T-cell (primary cell): ENCODE measurements at regions not wholly inside any gene's neighbourhood (a gene's known extent, or its start where the extent isn't known, plus 50 kb on each side); places are given as distances from the start of the nearest gene placed in this dataset.

Experiments
- ATAC-seq, 4 experiments: fragments of 200-7000 bp in 3 of 4; fragments of 150-1000 bp in 1 of 4; cut with Tn5 transposase; replicated peaks in 1 of 4; 1 replicate in 3 of 4; 2 replicates in 1 of 4; pipeline ENCODE4 v1.10.0; 2021; ENCODE audit warnings: moderate library complexity in 3 of 4, mild to moderate bottlenecking in 2 of 4, moderate number of reproducible peaks in 1 of 4
- CTCF ChIA-PET, 2 donors: fragments of 300-600 bp; sonication (Branson Sonifier 250); formaldehyde crosslinking; loops; one replicate each; lab custom pipeline; 2022; ENCODE audit warnings: antibody characterized with exemption in 2 of 2; lab: Charles Lee
- POLR2A ChIA-PET, 2 donors: fragments of 300-600 bp; sonication (Branson Sonifier 250); formaldehyde crosslinking; loops; one replicate each; lab custom pipeline; 2022; ENCODE audit warnings: antibody characterized with exemption in 2 of 2; lab: Charles Lee
- DNase-seq, 35 experiments: peaks; one replicate each; pipeline versions ENCODE4 v3.0.0 to v3.0.0-alpha.2; 2013 to 2023
- H3K27ac ChIP-seq: one replicate; pipeline ENCODE4 v1.5.1; 2013; ENCODE audit warnings: low read length
- H3K27me3 ChIP-seq, 2 experiments: replicated peaks in 1 of 2; 1 replicate in 1 of 2; 2 replicates in 1 of 2; pipeline versions ENCODE4 v1.6.1 to v1.7.0; 2013; ENCODE audit warnings: low read length in 1 of 2, mixed read lengths in 1 of 2; ENCODE audit not compliant: control insufficient read depth in 2 of 2, insufficient read depth in 2 of 2; ENCODE audit errors: extremely low read depth in 1 of 2
- H3K36me3 ChIP-seq, 2 donors: 1 replicate in 1 of 2; 2 replicates in 1 of 2; pipeline versions ENCODE4 v1.6.1 to v1.7.0; 2013; ENCODE audit warnings: low read length in 1 of 2; ENCODE audit not compliant: control insufficient read depth in 2 of 2, insufficient read depth in 1 of 2; ENCODE audit errors: extremely low read depth in 1 of 2
- H3K4me1 ChIP-seq, 2 experiments: 1 replicate in 1 of 2; 2 replicates in 1 of 2; pipeline versions ENCODE4 v1.6.1 to v1.7.0; 2013; ENCODE audit warnings: low read length in 2 of 2, mixed read lengths in 1 of 2; ENCODE audit not compliant: insufficient read depth in 2 of 2, control insufficient read depth in 1 of 2; ENCODE audit errors: extremely low read depth in 1 of 2
- H3K4me3 ChIP-seq, 2 donors: 1 replicate in 1 of 2; 2 replicates in 1 of 2; pipeline versions ENCODE4 v1.5.1 to v1.7.0; 2013; ENCODE audit warnings: mild to moderate bottlenecking in 2 of 2, low read length in 1 of 2, moderate library complexity in 1 of 2; ENCODE audit not compliant: control insufficient read depth in 1 of 2; ENCODE audit errors: extremely low read depth in 1 of 2
- H3K9me3 ChIP-seq: 2 replicates; pipeline ENCODE4 v1.7.0; 2013
- H3K27ac Mint-ChIP-seq, 2 donors: one replicate each; pipeline ENCODE4 v1.8.0; 2020 to 2021; ENCODE audit warnings: mild to moderate bottlenecking in 2 of 2, mixed read lengths in 2 of 2
- H3K27me3 Mint-ChIP-seq, 2 donors: one replicate each; pipeline ENCODE4 v1.8.0; 2021 to 2022; ENCODE audit warnings: mixed read lengths in 2 of 2
- H3K36me3 Mint-ChIP-seq: one replicate; pipeline ENCODE4 v1.8.0; 2021; ENCODE audit warnings: mixed read lengths
- H3K4me1 Mint-ChIP-seq, 3 donors: one replicate each; pipeline ENCODE4 v1.8.0; 2020 to 2022; ENCODE audit warnings: mixed read lengths in 3 of 3, mild to moderate bottlenecking in 1 of 3
- H3K4me3 Mint-ChIP-seq, 3 donors: one replicate each; pipeline ENCODE4 v1.8.0; 2020 to 2022; ENCODE audit warnings: mild to moderate bottlenecking in 3 of 3, mixed read lengths in 3 of 3, moderate library complexity in 3 of 3
- H3K9me3 Mint-ChIP-seq, 3 donors: one replicate each; pipeline ENCODE4 v1.8.0; 2020 to 2022; ENCODE audit warnings: mixed read lengths in 3 of 3
- WGBS: methylation state at CpG from one replicate; pipeline ENCODE4 v1.1.5; 2013; ENCODE audit warnings: missing lambda C conversion rate; ENCODE audit not compliant: insufficient coverage; 5-methylcytosine and 5-hydroxymethylcytosine counted together

DNA sequence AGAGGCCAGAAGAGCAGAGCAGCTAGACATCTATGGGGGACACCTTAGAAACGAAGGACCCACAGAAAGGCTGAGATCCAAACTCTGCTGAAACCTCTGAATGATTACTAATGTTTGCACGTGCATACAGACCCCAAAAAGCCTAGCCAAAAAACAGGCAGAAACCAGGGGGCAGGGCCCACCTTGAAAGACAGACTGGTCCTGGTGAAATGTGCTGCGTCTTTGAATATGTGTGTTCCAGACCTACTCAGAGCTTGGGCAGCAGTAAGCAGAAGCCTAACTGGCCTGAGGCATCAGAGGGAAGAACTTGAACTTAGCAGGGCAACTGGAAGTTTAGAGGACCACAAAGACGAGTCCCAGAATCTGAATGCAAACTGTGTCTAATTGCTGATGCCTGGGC lies 251.8 kb downstream of the TEX36 start:
- no peaks in the 10 kb centered on the region for H3K36me3 Mint-ChIP-seq
- ChIA-PET CTCF (no interaction called here), POLR2A (no interaction called here)
- no peak overlapping the region for H3K4me3 Mint-ChIP-seq
- DNase-seq (no peak), ATAC-seq (no peak)
- Histone ChIP-seq H3K27me3 (no peaks in the 10 kb centered on the region), H3K4me3 (no peak overlapping the region), H3K36me3 (no peaks in the 10 kb centered on the region), H3K4me1 (no peaks in the 10 kb centered on the region), H3K27ac (no peak overlapping the region), H3K9me3 (no peaks in the 10 kb centered on the region)
- peaks cover 3 to 13% (median 11%) of the 10 kb centered on the region in 3 donors for H3K9me3 Mint-ChIP-seq
- H3K27ac Mint-ChIP-seq, result no peak overlapping the region
- 62% methylated on average over 3 of the region's 4 CpGs for WGBS
- peaks cover 2 to 9% of the 10 kb centered on the region in 2 donors for H3K27me3 Mint-ChIP-seq
- H3K4me1 Mint-ChIP-seq, result no peaks in the 10 kb centered on the region

GRCh38 chr10:125428054-125428453 lies 254.9 kb downstream of the TEX36 start:
- H3K27me3 ChIP-seq, result no peaks in the 10 kb centered on the region
- ChIA-PET POLR2A (no interaction called here), CTCF (no interaction called here)
- Mint-ChIP-seq H3K36me3 (no peaks in the 10 kb centered on the region), H3K27ac (no peak overlapping the region), H3K9me3 (peaks cover 0 to 3% (median 0%) of the 10 kb centered on the region in 3 donors), H3K27me3 (peaks cover 2 to 9% of the 10 kb centered on the region in 2 donors), H3K4me1 (no peaks in the 10 kb centered on the region), H3K4me3 (no peak overlapping the region)
- ATAC-seq, result no peak
- no peaks in the 10 kb centered on the region for H3K4me1 ChIP-seq
- H3K4me3 ChIP-seq, result no peak overlapping the region
- H3K36me3 ChIP-seq, result no peaks in the 10 kb centered on the region
- no peaks in the 10 kb centered on the region for H3K9me3 ChIP-seq
- no peak overlapping the region for H3K27ac ChIP-seq
- 70% methylated on average over 10 of the region's 10 CpGs for WGBS
- DNase-seq, result no peak

DNA sequence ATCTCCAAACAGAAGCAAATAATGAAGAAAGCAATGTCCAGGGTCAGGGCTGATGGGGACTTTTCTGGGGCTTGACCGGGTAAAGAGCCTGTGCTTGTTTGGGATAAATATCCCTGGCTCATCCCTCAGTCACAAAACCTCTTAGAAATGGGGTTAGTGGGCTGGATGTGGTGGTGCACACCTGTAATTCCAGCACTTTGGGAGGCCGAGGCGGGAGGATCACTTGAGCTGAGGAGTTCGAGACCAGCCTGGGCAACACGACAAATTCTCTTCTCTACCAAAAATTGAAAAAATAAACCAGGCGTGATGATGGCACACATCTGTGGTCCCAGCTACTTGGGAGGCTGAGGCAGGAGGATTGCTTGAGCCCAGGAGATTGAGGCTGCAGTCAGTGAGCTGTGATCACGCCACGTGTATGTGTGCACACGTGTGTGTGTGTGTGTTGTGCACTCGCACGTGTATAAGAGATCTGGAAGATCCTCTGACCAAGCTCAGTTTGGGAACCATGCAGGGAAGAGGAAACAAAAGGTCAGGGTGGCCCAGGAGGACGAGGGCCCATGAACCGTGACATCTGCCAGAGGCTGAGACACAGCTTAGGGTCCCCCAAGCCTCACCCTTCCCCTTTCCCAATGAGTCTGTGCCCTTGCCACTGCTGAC lies 258.6 kb downstream of the TEX36 start:
- 90% methylated on average over 3 of the region's 13 CpGs for WGBS

GRCh38 chr10:125423569-125423968 lies 259.4 kb downstream of the TEX36 start:
- Histone ChIP-seq H3K36me3 (no peaks in the 10 kb centered on the region), H3K4me3 (no peak overlapping the region), H3K4me1 (no peaks in the 10 kb centered on the region), H3K27ac (no peak overlapping the region), H3K27me3 (no peaks in the 10 kb centered on the region), H3K9me3 (no peaks in the 10 kb centered on the region)
- peaks cover 2 to 5% of the 10 kb centered on the region in 2 donors for H3K27me3 Mint-ChIP-seq
- DNase-seq, result no peak
- no peaks in the 10 kb centered on the region for H3K36me3 Mint-ChIP-seq
- H3K27ac Mint-ChIP-seq, result no peak overlapping the region
- no peaks in the 10 kb centered on the region for H3K4me1 Mint-ChIP-seq
- peaks cover 0 to 8% (median 0%) of the 10 kb centered on the region in 3 donors for H3K9me3 Mint-ChIP-seq
- H3K4me3 Mint-ChIP-seq, result no peak overlapping the region
- 47% methylated on average over 5 of the region's 9 CpGs for WGBS
- ChIA-PET CTCF (no interaction called here), POLR2A (no interaction called here)
- no peak for ATAC-seq

More for the DNA sequence above, 258.6 kb downstream of the TEX36 start:
- Histone ChIP-seq H3K4me1 (no peaks in the 10 kb centered on the region), H3K27ac (no peak overlapping the region), H3K27me3 (no peaks in the 10 kb centered on the region), H3K4me3 (no peak overlapping the region), H3K36me3 (no peaks in the 10 kb centered on the region), H3K9me3 (no peaks in the 10 kb centered on the region)
- ATAC-seq, result no peak
- Mint-ChIP-seq H3K27me3 (peaks cover 2 to 5% of the 10 kb centered on the region in 2 donors), H3K4me3 (no peak overlapping the region), H3K27ac (no peak overlapping the region), H3K36me3 (no peaks in the 10 kb centered on the region), H3K4me1 (no peaks in the 10 kb centered on the region), H3K9me3 (peaks cover 0 to 5% (median 0%) of the 10 kb centered on the region in 3 donors)
- ChIA-PET POLR2A (no interaction called here), CTCF (no interaction called here)
- no peak for DNase-seq

- Histone ChIP-seq H3K27ac (no peak overlapping the region), H3K9me3 (no peaks in the 10 kb centered on the region), H3K36me3 (no peaks in the 10 kb centered on the region), H3K4me1 (no peaks in the 10 kb centered on the region), H3K27me3 (peaks cover 2 to 3% of the 10 kb centered on the region in 2 experiments), H3K4me3 (no peak overlapping the region)
- CTCF ChIA-PET, result no interaction called here
- Mint-ChIP-seq H3K4me1 (no peaks in the 10 kb centered on the region), H3K9me3 (peaks cover 0 to 12% (median 3%) of the 10 kb centered on the region in 3 donors), H3K4me3 (no peak overlapping the region), H3K27me3 (peaks cover 0 to 3% of the 10 kb centered on the region in 2 donors), H3K36me3 (no peaks in the 10 kb centered on the region), H3K27ac (no peak overlapping the region)
- DNase-seq, result no peak
- 75% methylated on average over 5 of the region's 8 CpGs for WGBS
- no peak for ATAC-seq
- POLR2A ChIA-PET, result no interaction called here
Measured at GRCh38 chr10:125419831-125420230, 259.5 kb upstream of the CTBP2 start.

GRCh38 chr10:125419146-125419545 lies 258.8 kb upstream of the CTBP2 start:
- Mint-ChIP-seq H3K4me3 (no peak overlapping the region), H3K36me3 (no peaks in the 10 kb centered on the region), H3K27ac (no peak overlapping the region), H3K4me1 (no peaks in the 10 kb centered on the region), H3K27me3 (peaks cover 0 to 3% of the 10 kb centered on the region in 2 donors), H3K9me3 (peaks cover 0 to 12% (median 3%) of the 10 kb centered on the region in 3 donors)
- CTCF ChIA-PET, result no interaction called here
- H3K4me1 ChIP-seq, result no peaks in the 10 kb centered on the region
- no peak overlapping the region for H3K4me3 ChIP-seq
- 87% methylated on average over 8 of the region's 8 CpGs for WGBS
- H3K27me3 ChIP-seq, result peaks cover 2 to 3% of the 10 kb centered on the region in 2 experiments
- DNase-seq, result no peak
- POLR2A ChIA-PET, result no interaction called here
- no peaks in the 10 kb centered on the region for H3K36me3 ChIP-seq
- H3K9me3 ChIP-seq, result no peaks in the 10 kb centered on the region
- no peak for ATAC-seq
- H3K27ac ChIP-seq, result no peak overlapping the region
